NCI-H2029 treated with DMSO at 0.1 percent for 48 hours (cell line): ENCODE measurements at regions not wholly inside any gene's neighbourhood (a gene's known extent, or its start where the extent isn't known, plus 50 kb on each side); places are given as distances from the start of the nearest gene placed in this dataset.
A peak's percentile ranks its signal among the peaks of the same experiment; 100 is the strongest.

Experiments
- DNase-seq: peaks from one replicate; lab custom pipeline; 2025; lab: John Stamatoyannopoulos, UW

GRCh38 chr10:89153971-89154370 is 53.1 kb downstream of the CH25H start:
- no peak for DNase-seq

DNA sequence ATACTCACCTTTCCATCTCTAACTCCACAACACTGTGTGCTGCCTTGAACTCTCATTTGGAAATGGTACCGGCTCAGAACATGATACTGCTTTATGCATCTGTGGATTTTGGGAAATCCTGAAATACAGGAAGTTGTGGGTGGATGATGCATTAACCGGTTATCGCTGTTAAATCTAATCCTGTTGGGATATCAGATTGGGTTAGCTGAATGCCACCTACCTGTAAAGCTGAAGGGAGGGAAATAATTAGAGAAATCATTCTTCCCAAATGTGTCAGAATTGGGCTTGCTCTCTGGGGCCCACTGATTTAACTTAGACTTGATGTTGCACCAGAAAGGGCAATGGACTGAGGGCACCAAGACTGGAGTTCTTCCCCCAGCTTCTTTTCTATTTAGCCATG is 54.0 kb downstream of the CH25H start:
- no peak for DNase-seq

DNA sequence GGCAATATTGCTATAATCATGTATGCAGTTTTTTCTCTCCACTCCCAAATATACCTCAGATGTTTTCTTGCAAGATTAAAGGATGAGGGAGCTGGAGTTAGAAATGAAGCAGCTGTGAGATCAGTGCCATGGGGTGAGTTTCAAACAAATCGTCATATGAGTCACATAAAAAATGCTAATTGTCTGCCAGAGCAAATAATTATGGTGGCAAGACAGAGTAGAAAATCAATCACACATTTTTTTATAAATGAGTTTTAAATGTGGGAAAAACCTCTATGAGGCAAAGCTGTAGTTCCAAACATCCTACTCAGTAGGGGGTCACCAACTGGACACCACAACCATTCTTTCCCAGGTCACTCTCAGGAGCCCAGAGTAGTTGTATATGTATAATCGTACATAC is 55.3 kb downstream of the CH25H start:
- DNase-seq: no peak

GRCh38 chr10:89148061-89148460 is 59.1 kb downstream of the CH25H start:
- DNase-seq: no peak

DNA sequence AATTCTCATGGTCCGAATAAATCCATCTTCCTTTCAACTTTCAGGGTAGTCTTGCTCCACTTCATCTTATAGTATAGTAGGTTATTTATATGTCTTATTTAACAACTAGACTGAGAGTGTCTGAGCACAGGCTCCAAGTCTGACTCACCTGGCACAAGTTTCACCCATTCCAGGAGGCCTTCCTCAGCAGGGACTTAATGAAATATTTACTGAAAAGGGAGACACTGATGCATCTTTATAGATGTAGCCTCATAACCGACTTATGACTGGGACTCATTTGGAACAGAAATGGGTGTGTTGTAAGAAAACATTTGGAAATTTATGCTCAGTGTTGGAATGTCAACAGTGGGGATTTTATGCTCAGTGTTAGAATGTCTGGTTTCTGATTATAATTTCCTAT is 59.9 kb downstream of the CH25H start:
- DNase-seq: no peak

- no peak for DNase-seq
Observed at GRCh38 chr10:89144836-89145235, 62.3 kb downstream of the CH25H start.

DNA sequence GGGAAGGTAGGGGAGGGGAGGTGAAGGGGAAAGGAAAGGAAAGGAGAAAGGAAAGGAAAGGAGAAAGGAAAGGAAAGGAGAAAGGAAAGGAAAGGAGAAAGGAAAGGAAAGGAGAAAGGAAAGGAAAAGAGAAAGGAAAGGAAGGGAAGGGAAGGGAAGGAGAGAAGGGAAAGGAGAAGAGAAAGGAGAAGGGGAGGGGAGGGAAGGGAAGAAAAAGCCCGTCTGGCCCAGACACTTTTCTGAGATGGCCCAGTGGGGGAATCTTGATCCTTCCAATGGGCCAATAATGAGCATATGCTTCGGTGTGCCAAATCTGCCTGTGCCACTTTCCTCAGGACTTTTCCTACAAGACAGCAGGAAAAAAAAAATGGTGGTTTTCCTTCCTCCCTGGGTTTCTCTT is 64.5 kb downstream of the CH25H start:
- DNase-seq: no peak

GRCh38 chr10:89138755-89139490 is 68.2 kb downstream of the CH25H start:
- DNase-seq: no peak

DNA sequence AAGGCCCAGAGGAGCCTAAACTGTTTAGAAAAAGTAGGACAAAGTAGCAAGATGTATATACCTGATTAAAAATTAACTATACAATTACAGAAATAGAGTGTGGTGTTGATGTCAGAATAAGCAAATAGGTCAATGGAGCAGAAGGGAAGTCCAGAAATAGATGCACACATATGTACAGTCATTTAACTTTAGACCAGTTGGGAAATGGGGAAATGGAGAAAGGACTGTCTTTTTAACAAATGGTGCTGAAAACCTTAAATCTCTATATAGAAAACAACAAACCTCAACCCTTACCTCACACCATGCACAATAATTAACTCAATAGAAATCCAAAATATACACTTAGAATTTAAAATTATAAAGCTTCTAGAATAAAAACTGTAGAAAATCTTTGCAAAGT is 72.2 kb downstream of the CH25H start:
- DNase-seq: no peak

DNA sequence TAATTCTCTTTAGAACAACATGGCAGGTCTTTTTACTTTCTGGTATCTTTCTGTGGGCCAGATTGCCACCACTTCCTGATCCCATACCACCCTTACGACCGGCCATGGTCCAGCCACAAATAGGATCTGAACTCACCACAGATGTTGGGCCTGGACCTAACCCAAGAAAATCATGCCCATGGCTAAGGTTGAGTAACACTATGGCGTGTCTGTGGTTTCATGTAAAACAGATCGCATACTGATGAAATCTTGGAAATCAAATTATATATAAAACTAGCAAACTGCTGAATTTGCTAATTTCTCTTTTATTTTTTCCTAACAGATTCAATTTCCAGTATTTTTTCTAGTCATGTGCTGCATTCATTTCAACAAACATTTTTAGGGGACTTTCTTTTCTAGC is 77.2 kb downstream of the CH25H start:
- no peak for DNase-seq

GRCh38 chr10:89122433-89123051 is 84.6 kb downstream of the CH25H start:
- DNase-seq: no peak

- DNase-seq: no peak
Observed at GRCh38 chr10:89121764-89122020, 85.4 kb downstream of the CH25H start.

GRCh38 chr10:89120931-89121763 is 86.0 kb downstream of the CH25H start:
- DNase-seq: no peak

GRCh38 chr10:89119651-89120050 is 87.5 kb downstream of the CH25H start:
- peak; percentile 3 for DNase-seq

DNA sequence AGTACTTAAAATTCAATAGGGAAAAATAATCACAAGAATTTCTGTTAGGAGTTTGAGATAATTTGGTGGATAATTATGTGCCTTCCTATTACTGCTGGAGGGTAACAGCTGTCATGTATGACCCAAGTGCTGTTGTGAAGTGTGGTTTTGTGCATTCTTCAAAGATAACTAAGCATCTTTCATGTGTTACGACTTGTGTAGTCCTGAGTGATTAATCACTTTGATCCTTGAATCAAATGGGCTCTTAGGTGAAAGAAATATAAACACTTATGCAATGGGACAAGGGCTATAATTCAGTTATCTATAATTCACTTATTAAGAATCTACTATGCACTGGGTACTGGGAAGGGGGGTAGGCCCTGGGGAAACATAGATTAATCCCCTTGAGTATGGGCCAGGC is 89.0 kb downstream of the CH25H start:
- no peak for DNase-seq

- DNase-seq: no peak
Observed at GRCh38 chr10:89115876-89116627, 91.1 kb downstream of the CH25H start.

DNA sequence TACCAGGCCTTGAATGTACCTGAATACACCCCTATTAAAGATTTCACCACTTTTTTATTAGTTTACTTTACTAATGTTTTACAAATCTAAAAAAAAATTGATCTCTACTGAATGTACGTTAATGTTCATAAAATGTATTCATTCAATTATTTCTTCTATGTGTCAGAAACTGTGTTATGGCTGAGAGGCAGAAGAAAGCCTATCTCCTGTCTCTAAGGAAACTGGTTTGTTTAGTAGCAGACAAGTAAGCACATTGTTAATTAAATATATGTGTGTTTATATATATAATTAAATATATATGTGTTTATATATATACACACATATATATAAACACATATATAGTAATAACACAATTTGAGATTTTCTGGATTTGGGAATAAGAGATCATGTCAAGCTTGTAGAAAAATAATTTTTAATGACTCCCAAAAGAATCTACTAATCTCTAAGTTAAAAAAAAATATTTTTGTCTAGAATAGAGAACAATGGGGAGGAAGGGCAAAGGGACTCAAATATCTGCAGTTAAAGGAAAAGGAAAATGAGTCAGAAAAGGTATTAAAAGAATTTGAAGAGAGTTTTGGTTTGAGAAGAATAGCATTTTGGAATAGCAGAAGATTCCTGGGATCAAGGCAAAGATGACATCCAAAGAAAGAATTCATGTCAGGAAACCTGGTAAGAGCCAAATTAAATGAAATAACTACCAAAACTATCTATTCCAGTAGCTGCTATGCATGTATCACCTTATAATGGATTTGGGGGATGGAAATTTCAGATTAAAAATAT is 92.1 kb downstream of the CH25H start:
- no peak for DNase-seq

- no peak for DNase-seq
Observed at GRCh38 chr10:89102735-89103134, 104.4 kb downstream of the CH25H start.

DNA sequence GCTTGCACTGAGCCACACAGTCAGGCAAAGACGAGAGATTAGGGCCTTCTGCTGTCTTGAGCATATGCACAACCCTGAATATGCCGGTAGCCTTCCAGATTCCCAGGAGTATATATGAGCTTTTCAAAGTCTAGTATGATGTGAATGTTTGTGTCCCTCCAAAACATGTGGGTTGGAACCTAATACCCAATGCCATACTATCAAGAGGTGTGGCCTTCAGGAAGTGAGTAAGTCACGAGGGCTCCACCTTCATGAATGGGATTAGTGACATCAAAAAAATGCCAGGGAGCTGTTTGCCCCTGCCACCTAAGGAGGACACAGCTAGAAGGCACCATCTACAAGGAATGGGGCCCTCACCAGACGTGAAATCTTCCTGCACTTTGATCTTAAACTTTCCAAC is 105.2 kb downstream of the CH25H start:
- DNase-seq: no peak

DNA sequence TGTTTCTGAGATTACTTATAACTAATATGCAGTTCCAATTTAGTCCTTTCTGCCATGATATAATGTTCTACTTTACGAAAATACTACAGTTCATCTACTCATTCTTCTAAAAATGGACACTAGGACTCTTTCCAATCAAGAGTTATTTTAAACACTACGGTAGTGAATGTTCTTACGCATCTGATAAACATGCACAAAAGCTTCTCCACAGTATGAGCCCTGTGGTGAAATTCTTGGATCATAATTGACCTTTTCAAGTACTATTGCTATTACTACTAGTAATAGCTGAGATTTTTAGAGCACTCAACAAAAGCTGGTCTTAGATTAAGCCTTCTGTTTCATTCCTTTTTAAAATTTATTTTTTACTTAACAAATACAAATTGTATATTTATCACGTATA is 106.4 kb downstream of the CH25H start:
- DNase-seq: no peak

DNA sequence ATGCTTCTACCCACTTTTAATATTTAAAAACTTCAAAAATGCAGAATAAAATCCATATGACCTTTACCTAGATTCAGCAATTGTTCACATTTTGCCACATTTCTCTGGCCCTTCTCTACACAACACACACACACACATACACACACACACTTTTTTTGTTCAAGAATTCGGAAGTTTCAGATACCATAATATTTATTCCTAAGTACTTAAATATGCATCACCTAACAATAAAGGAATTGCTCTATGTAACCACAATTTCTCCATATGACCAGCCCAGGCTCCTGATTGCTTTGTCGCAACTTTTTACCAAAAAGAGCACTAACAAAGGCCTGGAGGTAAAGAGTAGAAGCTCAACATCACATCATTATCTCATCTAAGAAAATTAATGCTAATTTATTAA is 106.6 kb downstream of the FAS start:
- DNase-seq: no peak
